ENCODE measurements at regions not wholly inside any gene's neighbourhood (a gene's known extent, or its start where the extent isn't known, plus 50 kb on each side); places are given as distances from the start of the nearest gene placed in this dataset.
"Not testable (repeated sequence)": the region's sequence is repeated elsewhere in the genome, so short reads cannot be mapped to it uniquely, and the experiment has no call there.

DNA sequence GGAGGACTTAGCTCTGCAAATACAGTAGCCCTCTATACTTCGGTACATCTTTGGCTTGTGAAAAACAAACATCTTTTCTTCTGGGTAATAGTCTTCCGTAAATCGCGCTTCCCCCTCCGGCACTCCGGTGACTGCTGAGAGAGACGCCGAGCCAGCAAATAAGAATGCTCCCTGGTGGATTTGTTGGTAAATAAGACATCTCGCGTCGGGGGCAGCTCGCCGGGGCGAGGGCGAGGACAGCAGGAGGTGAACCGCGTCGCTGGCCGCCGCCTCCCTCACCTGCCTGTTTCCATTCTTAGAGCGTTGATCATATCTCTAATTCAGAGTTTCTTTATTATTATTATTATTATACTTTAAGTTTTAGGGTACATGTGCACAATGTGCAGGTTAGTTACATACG lies 117.6 kb downstream of the PMAIP1 start:
- H3K27ac ChIP-seq = no peak overlapping the region
- TF ChIP-seq POLR2A (IDR thresholded peaks at IDR 0.05) = no peak
- TF ChIP-seq, protein P1, sequence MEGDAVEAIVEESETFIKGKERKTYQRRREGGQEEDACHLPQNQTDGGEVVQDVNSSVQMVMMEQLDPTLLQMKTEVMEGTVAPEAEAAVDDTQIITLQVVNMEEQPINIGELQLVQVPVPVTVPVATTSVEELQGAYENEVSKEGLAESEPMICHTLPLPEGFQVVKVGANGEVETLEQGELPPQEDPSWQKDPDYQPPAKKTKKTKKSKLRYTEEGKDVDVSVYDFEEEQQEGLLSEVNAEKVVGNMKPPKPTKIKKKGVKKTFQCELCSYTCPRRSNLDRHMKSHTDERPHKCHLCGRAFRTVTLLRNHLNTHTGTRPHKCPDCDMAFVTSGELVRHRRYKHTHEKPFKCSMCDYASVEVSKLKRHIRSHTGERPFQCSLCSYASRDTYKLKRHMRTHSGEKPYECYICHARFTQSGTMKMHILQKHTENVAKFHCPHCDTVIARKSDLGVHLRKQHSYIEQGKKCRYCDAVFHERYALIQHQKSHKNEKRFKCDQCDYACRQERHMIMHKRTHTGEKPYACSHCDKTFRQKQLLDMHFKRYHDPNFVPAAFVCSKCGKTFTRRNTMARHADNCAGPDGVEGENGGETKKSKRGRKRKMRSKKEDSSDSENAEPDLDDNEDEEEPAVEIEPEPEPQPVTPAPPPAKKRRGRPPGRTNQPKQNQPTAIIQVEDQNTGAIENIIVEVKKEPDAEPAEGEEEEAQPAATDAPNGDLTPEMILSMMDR (IDR thresholded peaks at IDR 0.05) = no peak
- H3K4me3 ChIP-seq = no peak overlapping the region
- no peaks in the 10 kb centered on the region for H3K27me3 ChIP-seq
- intact Hi-C loops (cut with DNase I; ENCODE audit: low total_unique reads) = no loop called here
- H3K9me3 ChIP-seq = no peaks in the 10 kb centered on the region
- no peaks in the 10 kb centered on the region for H3K36me3 ChIP-seq
- no peaks in the 10 kb centered on the region for H3K4me1 ChIP-seq
- no peak for DNase-seq

DNA sequence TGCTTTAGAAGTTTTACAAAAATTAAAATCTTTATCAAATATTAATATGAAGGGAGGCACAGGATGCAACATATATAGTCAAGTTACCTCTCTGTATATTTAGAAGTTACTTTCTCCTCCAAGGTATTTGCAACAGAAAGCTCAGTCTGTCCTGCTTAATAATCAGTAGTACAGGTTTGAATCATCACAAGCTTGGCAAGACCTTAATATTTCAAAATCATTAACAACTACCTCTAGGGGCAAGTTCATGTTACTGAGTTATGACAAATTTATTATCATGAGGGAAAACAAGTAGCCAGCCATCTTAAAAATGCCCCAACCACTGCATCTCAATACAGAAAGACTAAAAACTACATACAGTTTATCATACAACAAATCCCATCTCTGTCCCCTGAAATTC lies 116.0 kb downstream of the PMAIP1 start:
- H3K4me3 ChIP-seq; H3K36me3 ChIP-seq; H3K27ac ChIP-seq; H3K27me3 ChIP-seq; H3K9me3 ChIP-seq; intact Hi-C loops (cut with DNase I; ENCODE audit: low total_unique reads); DNase-seq; H3K4me1 ChIP-seq: not testable (repeated sequence)

DNA sequence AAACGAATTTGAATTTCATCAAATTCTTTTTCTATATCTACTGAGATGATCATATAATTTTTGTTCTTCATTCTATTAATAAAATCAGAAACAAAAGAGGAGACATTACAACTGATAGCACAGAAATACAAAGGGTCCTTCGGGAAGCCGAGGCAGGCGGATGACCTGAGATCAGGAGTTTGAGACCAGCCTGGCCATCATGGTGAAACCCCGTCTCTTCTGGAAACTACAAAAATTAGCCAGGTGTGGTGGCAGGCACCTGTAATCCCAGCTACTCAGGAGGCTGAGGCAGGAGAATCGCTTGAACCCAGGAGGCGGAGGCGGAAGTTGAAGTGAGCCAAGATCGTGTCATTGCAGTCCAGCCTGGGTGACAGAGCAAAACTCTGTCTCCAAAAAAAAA lies 113.4 kb downstream of the PMAIP1 start:
- H3K4me1 ChIP-seq; H3K4me3 ChIP-seq; H3K9me3 ChIP-seq; H3K27ac ChIP-seq; H3K27me3 ChIP-seq; intact Hi-C loops (cut with DNase I; ENCODE audit: low total_unique reads); DNase-seq; H3K36me3 ChIP-seq: not testable (repeated sequence)

DNA sequence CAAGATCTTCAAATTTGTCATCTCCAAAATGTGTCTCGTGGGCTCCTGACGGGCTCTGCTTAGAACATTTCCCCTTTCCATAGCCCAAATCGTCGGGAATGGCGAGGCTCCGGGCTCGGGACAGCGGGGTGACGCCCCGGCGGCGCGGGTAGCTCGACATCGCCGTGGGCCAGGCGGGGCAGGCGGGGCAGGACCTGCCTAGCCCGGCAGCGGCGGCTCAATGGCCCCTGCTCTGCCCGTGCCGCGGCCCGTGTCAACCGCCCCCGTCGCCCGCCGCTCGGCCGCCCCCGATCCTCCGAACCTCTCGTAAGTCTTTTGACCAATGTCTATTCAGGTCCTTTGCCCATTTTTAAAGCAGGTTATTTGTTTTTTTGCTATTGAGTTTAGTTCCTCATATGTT lies 111.2 kb downstream of the PMAIP1 start:
- H3K4me3 ChIP-seq = no peak overlapping the region
- H3K4me1 ChIP-seq = no peaks in the 10 kb centered on the region
- no peak for DNase-seq
- no peaks in the 10 kb centered on the region for H3K36me3 ChIP-seq
- intact Hi-C loops (cut with DNase I; ENCODE audit: low total_unique reads) = no loop called here
- TF ChIP-seq, protein P1 (IDR thresholded peaks at IDR 0.05) = no peak
- TF ChIP-seq POLR2A (IDR thresholded peaks at IDR 0.05) = no peak
- no peaks in the 10 kb centered on the region for H3K27me3 ChIP-seq
- no peaks in the 10 kb centered on the region for H3K9me3 ChIP-seq
- no peak overlapping the region for H3K27ac ChIP-seq

DNA sequence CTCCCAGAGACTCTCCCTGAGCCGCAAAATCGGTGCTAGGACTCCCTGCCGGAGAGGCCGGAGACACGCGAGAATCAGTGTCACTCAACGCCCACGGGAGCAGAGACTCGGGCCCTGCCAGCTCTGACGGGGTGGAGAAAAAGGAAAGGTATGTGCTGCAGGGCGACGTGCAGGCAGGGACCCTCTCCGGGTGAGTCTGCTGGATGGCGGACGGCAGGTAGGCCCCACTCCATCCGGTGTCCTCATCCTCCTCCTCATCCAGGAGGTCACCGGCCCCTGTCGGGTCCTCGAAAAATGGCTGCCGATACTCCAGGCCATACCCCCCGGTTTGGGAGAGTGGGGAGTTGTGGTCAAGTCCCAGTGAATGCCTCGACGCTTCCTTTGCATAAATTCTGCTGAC lies 110.7 kb downstream of the PMAIP1 start:
- H3K9me3 ChIP-seq = no peaks in the 10 kb centered on the region
- DNase-seq = no peak
- intact Hi-C loops (cut with DNase I; ENCODE audit: low total_unique reads) = no loop called here
- H3K36me3 ChIP-seq = no peaks in the 10 kb centered on the region
- H3K27ac ChIP-seq = no peak overlapping the region
- H3K4me1 ChIP-seq = no peaks in the 10 kb centered on the region
- TF ChIP-seq POLR2A (IDR thresholded peaks at IDR 0.05) = no peak
- TF ChIP-seq, protein P1 (IDR thresholded peaks at IDR 0.05) = no peak
- no peak overlapping the region for H3K4me3 ChIP-seq
- no peaks in the 10 kb centered on the region for H3K27me3 ChIP-seq

DNA sequence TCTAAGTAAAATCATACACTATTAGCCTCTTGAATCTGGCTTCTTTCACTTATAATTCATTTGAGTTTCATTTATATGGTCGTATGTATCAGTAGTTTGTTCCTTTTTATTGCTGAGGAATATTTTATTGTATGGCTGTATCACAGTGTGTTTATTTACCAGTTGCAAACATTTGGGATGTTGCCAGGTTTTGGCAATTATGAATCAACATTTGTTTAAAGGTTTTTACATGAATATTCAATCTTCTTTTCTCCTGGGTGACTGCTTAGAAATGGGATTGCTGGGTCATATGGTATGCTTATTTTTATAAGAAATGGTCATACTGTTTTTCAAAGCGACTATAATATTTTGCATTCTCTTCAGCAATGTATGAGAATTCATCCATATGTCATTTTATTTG lies 107.9 kb downstream of the PMAIP1 start:
- H3K4me1 ChIP-seq = no peaks in the 10 kb centered on the region
- no peak for DNase-seq
- TF ChIP-seq, protein P1 (IDR thresholded peaks at IDR 0.05) = no peak
- no peaks in the 10 kb centered on the region for H3K27me3 ChIP-seq
- no peak overlapping the region for H3K27ac ChIP-seq
- H3K36me3 ChIP-seq = no peaks in the 10 kb centered on the region
- no peaks in the 10 kb centered on the region for H3K9me3 ChIP-seq
- intact Hi-C loops (cut with DNase I; ENCODE audit: low total_unique reads) = no loop called here
- no peak overlapping the region for H3K4me3 ChIP-seq
